PC-3 (cell line): ENCODE measurements at regions not wholly inside any gene's neighbourhood (a gene's known extent, or its start where the extent isn't known, plus 50 kb on each side); places are given as distances from the start of the nearest gene placed in this dataset.

Experiments used
- EZH2 ChIP-seq: fragments of 300-600 bp; sonication (generic); IDR thresholded peaks from one replicate; pipeline ENCODE4 v1.6.1; 2017; ENCODE audit warnings: antibody characterized with exemption, mild to moderate bottlenecking, low read length; ENCODE audit not compliant: unreplicated experiment
- TF ChIP-seq, protein P1 (sequence below): fragments of 300-600 bp; sonication (generic); conservative IDR thresholded peaks from 2 replicates; pipeline ENCODE4 v1.5.1; 2017; ENCODE audit warnings: antibody characterized with exemption, low read depth, mild to moderate bottlenecking, low read length

DNA sequence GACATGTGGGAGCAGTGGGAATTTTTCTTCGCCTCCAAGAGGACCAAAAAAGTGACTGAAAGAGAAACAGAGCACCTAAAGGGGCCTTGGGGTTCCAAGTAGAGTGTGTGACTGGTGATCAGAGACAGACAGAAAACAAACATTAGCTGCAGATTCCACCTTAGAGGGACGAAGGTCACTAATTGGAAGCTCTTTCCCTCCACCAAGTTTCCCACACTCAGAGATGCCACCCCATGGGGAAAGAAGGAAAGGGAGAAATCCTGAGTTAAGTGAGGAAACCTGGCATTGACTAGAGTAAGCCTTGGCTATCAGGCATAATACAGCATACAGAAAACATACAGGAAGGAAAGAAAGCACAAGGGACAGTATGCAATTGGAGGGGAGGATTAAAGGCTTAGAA lies 90.9 kb downstream of the HNRNPD start:
- TF ChIP-seq, protein P1, sequence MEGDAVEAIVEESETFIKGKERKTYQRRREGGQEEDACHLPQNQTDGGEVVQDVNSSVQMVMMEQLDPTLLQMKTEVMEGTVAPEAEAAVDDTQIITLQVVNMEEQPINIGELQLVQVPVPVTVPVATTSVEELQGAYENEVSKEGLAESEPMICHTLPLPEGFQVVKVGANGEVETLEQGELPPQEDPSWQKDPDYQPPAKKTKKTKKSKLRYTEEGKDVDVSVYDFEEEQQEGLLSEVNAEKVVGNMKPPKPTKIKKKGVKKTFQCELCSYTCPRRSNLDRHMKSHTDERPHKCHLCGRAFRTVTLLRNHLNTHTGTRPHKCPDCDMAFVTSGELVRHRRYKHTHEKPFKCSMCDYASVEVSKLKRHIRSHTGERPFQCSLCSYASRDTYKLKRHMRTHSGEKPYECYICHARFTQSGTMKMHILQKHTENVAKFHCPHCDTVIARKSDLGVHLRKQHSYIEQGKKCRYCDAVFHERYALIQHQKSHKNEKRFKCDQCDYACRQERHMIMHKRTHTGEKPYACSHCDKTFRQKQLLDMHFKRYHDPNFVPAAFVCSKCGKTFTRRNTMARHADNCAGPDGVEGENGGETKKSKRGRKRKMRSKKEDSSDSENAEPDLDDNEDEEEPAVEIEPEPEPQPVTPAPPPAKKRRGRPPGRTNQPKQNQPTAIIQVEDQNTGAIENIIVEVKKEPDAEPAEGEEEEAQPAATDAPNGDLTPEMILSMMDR = no peak
- no peak for TF ChIP-seq EZH2
